Lower lobe of right lung (tissue), 2 donors: ENCODE measurements at regions not wholly inside any gene's neighbourhood (a gene's known extent, or its start where the extent isn't known, plus 50 kb on each side); places are given as distances from the start of the nearest gene placed in this dataset.

Source experiments
- ATAC-seq, 2 donors: fragments of 200-7000 bp; cut with Tn5 transposase; one replicate each; pipeline ENCODE4 v1.9.1; 2020 to 2022; ENCODE audit warnings: mild to moderate bottlenecking in 2 of 2, moderate library complexity in 2 of 2
- DNase-seq: peaks from one replicate; pipeline ENCODE4 v3.0.0-alpha.2; 2020
- H3K27ac ChIP-seq: fragments of 200-600 bp; one replicate; pipeline ENCODE4 v1.8.0; 2022
- H3K27me3 ChIP-seq: fragments of 200-600 bp; one replicate; pipeline ENCODE4 v1.8.0; 2022; ENCODE audit warnings: low read depth
- H3K36me3 ChIP-seq: fragments of 200-600 bp; one replicate; pipeline ENCODE4 v1.8.0; 2022; ENCODE audit warnings: mild to moderate bottlenecking
- H3K4me1 ChIP-seq: fragments of 200-600 bp; one replicate; pipeline ENCODE4 v1.8.0; 2022
- H3K4me3 ChIP-seq: fragments of 200-600 bp; one replicate; pipeline ENCODE4 v1.8.0; 2022; ENCODE audit warnings: mild to moderate bottlenecking
- H3K9me3 ChIP-seq: fragments of 200-600 bp; one replicate; pipeline ENCODE4 v1.8.0; 2022
- intact Hi-C: fragments of 100-400 bp; cut with DNase I; formaldehyde crosslinking; loops from one replicate; pipeline ENCODE4 v1.11.0; 2022
- TF ChIP-seq, protein P1 (sequence below): fragments of 200-600 bp; IDR thresholded peaks from one replicate; pipeline ENCODE4 v1.8.0; 2022; ENCODE audit warnings: antibody characterized with exemption, mild to moderate bottlenecking
- donor health status: DM: no; HTN: yes; CAD: no; lungs with severe emphysema.

DNA sequence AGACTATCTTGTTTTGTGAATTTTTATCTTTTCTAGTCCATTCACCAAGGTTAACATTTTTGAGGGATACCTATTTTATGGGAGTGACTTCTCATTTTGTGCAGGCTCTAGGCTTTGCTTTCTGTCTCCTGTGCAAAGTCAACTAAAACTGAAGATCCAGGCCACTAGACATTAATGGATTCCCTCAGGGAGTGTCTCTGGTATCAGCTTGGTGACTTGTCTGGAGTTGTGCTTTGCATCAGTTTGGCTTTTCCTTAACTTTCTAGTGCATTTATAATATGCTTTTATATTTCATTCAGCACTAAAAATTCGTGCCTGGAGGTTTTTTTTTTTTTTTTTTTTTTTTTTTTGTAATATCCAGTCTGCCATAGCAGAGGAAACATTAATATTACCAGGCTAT lies 144.2 kb downstream of the YIPF5 start:
- peaks cover under 1% of the 10 kb centered on the region for H3K9me3 ChIP-seq
- no peak overlapping the region for H3K27ac ChIP-seq
- H3K36me3 ChIP-seq = no peaks in the 10 kb centered on the region
- H3K27me3 ChIP-seq = no peaks in the 10 kb centered on the region
- no peak overlapping the region for H3K4me3 ChIP-seq
- TF ChIP-seq, protein P1, sequence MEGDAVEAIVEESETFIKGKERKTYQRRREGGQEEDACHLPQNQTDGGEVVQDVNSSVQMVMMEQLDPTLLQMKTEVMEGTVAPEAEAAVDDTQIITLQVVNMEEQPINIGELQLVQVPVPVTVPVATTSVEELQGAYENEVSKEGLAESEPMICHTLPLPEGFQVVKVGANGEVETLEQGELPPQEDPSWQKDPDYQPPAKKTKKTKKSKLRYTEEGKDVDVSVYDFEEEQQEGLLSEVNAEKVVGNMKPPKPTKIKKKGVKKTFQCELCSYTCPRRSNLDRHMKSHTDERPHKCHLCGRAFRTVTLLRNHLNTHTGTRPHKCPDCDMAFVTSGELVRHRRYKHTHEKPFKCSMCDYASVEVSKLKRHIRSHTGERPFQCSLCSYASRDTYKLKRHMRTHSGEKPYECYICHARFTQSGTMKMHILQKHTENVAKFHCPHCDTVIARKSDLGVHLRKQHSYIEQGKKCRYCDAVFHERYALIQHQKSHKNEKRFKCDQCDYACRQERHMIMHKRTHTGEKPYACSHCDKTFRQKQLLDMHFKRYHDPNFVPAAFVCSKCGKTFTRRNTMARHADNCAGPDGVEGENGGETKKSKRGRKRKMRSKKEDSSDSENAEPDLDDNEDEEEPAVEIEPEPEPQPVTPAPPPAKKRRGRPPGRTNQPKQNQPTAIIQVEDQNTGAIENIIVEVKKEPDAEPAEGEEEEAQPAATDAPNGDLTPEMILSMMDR = no peak
- ATAC-seq = no peak
- no peaks in the 10 kb centered on the region for H3K4me1 ChIP-seq
- intact Hi-C loops = no loop called here
- DNase-seq = no peak

DNA sequence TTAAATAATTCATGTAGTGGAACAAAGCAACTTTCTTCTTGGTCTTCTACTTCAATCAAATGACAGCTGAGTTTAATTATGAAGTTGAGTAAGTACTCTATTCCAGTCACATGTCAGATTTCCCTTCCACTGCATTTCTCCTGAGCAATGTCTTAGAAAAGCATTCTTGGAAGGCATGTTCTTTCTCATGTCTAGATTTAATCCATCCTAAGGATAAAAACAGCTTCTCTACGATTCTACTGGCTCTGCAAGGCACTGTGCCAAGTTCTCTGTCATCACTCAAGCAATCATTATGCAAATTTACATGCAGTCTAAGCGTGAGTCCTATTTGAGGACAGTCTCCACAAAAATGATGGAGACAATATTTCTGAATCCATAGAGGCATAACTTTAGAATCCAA lies 142.4 kb downstream of the YIPF5 start:
- no peak for ATAC-seq

DNA sequence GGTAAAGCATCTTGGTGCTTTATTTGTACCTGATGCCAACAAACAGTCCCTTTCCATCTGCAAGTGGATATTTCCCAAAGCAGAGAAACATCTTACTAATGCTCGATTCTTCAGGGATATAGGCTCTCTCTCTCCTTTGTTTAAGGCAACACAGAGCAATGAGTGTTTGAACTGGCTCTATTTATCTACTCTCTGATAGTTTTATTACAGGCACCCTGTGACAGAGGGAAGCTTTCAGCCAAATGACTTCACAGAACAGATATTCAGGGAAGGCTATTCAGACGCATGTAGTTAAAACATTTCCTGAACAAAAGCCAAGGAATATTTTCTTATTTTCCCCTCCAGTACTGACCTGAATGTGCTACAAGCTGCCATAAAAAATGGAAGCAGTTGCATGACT lies 141.8 kb downstream of the YIPF5 start:
- TF ChIP-seq, protein P1 = no peak
- H3K4me1 ChIP-seq = no peaks in the 10 kb centered on the region
- no peak overlapping the region for H3K27ac ChIP-seq
- ATAC-seq = no peak
- DNase-seq = no peak
- intact Hi-C loops = no loop called here
- H3K9me3 ChIP-seq = no peaks in the 10 kb centered on the region
- H3K27me3 ChIP-seq = no peaks in the 10 kb centered on the region
- no peak overlapping the region for H3K4me3 ChIP-seq
- H3K36me3 ChIP-seq = no peaks in the 10 kb centered on the region

More for the DNA sequence above, 142.4 kb downstream of the YIPF5 start:
- no peaks in the 10 kb centered on the region for H3K9me3 ChIP-seq
- no peak for DNase-seq
- H3K4me1 ChIP-seq = no peaks in the 10 kb centered on the region
- TF ChIP-seq, protein P1 = no peak
- no peaks in the 10 kb centered on the region for H3K36me3 ChIP-seq
- no peaks in the 10 kb centered on the region for H3K27me3 ChIP-seq
- no peak overlapping the region for H3K4me3 ChIP-seq
- intact Hi-C loops = no loop called here
- no peak overlapping the region for H3K27ac ChIP-seq

DNA sequence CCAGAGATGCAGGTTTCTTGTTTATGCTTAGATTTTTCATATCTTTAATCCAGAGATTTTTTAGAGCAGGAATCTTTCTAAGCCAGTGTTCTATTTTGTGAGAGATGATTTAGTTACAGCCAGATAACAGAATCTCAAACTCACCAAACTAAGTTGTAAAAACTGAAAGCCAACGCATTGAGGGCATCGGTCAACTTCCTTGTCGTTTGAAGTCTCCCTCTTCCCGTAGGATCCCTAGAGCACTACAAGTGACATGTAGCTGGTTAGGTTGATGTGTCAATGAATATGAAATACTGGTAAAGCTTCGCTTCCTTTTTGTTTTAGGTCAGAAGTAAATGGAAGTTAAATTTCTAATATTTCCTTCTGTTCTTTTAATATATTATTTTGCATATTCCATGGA lies 139.6 kb downstream of the YIPF5 start:
- TF ChIP-seq, protein P1 = no peak
- no peak overlapping the region for H3K4me3 ChIP-seq
- no peaks in the 10 kb centered on the region for H3K9me3 ChIP-seq
- no peaks in the 10 kb centered on the region for H3K27me3 ChIP-seq
- no peaks in the 10 kb centered on the region for H3K4me1 ChIP-seq
- intact Hi-C loops = no loop called here
- DNase-seq (no peak), ATAC-seq (no peak)
- no peaks in the 10 kb centered on the region for H3K36me3 ChIP-seq
- no peak overlapping the region for H3K27ac ChIP-seq

DNA sequence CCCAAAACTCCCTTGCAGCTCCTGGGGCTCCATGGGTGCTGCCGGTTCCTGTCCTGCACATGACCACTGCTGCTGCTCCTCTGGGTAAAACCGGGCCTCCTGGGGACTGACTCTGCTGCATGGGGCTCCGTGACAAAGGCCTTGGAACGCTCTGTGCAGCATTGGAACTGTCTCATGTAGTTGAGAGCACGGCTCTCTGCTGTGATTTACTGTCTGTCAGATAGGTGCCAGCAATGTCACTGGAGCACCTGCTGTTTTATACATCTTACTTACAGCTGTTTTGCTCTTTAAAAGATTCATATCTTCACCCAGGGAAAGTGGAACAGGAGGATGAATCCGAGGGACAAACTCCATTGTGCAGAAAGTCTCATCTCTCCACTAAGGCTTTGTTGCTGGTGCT lies 138.1 kb downstream of the YIPF5 start:
- Histone ChIP-seq H3K4me1 (no peaks in the 10 kb centered on the region), H3K27me3 (no peaks in the 10 kb centered on the region), H3K9me3 (no peaks in the 10 kb centered on the region), H3K36me3 (no peaks in the 10 kb centered on the region), H3K4me3 (no peak overlapping the region), H3K27ac (no peak overlapping the region)
- ATAC-seq (no peak), DNase-seq (no peak)
- TF ChIP-seq, protein P1 = no peak
- intact Hi-C loops = no loop called here

DNA sequence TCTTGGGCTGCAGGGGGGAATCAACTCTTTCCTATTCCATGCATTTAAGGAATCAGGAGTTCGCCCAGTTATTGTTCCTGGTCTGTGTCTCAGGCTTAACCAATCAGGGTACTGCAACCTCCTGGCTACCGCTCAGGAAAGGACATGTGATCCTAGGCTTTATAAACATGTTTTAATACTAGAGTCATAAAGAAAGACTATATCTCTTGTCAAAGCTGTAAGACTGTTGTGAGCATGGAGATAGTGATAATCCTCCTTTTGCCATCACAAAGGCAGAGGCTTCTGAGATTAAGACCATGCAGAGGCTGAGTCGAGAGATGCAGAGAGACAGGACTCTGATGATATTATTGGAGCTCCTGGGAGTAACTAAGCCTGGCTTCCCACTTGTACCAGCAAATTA lies 137.0 kb downstream of the YIPF5 start:
- H3K9me3 ChIP-seq = no peaks in the 10 kb centered on the region
- TF ChIP-seq, protein P1 = no peak
- H3K4me1 ChIP-seq = no peaks in the 10 kb centered on the region
- no peaks in the 10 kb centered on the region for H3K27me3 ChIP-seq
- ATAC-seq (no peak), DNase-seq (no peak)
- H3K27ac ChIP-seq = no peak overlapping the region
- no peak overlapping the region for H3K4me3 ChIP-seq
- no peaks in the 10 kb centered on the region for H3K36me3 ChIP-seq
- intact Hi-C loops = no loop called here
